OCI-LY3 (cell line): ENCODE measurements at regions not wholly inside any gene's neighbourhood (a gene's known extent, or its start where the extent isn't known, plus 50 kb on each side); places are given as distances from the start of the nearest gene placed in this dataset.
"Not testable (repeated sequence)": the region's sequence is repeated elsewhere in the genome, so short reads cannot be mapped to it uniquely, and the experiment has no call there.

Source experiments
- EZH2phosphoT487 ChIP-seq: fragments of 200-600 bp; shearing (Covaris generic); IDR thresholded peaks from 2 replicates; pipeline ENCODE4 v1.6.1; 2018; ENCODE audit warnings: antibody characterized with exemption, mixed run types, low read depth
- TF ChIP-seq, protein P1 (sequence below): fragments of 200-600, 300-600 bp; sonication (generic); IDR thresholded peaks from 2 replicates; pipeline ENCODE4 v1.5.1; 2014; ENCODE audit warnings: antibody characterized with exemption, low read length, low read depth

DNA sequence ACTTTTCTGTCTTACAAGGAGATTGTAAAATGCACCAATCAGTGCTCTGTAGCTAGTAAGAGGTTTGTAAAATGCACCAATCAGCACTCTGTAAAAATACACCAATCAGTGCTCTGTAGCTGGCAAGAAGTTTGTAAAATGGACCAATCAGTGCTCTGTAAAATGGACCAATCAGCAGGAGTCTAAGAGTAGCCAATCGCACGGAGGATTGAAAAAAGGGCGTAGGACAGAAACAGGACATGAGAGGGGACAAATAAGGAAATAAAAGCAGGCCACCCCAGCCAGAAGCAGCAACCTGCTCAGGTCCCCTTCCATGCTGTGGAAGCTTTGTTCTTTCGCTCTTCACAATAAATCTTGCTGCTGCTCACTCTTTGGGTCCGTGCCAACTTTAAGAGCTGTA lies 199.1 kb upstream of the TRPC7 start:
- TF ChIP-seq, protein P1, sequence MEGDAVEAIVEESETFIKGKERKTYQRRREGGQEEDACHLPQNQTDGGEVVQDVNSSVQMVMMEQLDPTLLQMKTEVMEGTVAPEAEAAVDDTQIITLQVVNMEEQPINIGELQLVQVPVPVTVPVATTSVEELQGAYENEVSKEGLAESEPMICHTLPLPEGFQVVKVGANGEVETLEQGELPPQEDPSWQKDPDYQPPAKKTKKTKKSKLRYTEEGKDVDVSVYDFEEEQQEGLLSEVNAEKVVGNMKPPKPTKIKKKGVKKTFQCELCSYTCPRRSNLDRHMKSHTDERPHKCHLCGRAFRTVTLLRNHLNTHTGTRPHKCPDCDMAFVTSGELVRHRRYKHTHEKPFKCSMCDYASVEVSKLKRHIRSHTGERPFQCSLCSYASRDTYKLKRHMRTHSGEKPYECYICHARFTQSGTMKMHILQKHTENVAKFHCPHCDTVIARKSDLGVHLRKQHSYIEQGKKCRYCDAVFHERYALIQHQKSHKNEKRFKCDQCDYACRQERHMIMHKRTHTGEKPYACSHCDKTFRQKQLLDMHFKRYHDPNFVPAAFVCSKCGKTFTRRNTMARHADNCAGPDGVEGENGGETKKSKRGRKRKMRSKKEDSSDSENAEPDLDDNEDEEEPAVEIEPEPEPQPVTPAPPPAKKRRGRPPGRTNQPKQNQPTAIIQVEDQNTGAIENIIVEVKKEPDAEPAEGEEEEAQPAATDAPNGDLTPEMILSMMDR, result not testable (repeated sequence)
- not testable (repeated sequence) for TF ChIP-seq EZH2phosphoT487
